WERI-Rb-1 (cell line): ENCODE measurements at regions not wholly inside any gene's neighbourhood (a gene's known extent, or its start where the extent isn't known, plus 50 kb on each side); places are given as distances from the start of the nearest gene placed in this dataset.
A peak's percentile ranks its signal among the peaks of the same experiment; 100 is the strongest.
"Not testable (repeated sequence)": the region's sequence is repeated elsewhere in the genome, so short reads cannot be mapped to it uniquely, and the experiment has no call there.

Source experiments
- DNase-seq: peaks from one replicate; pipeline ENCODE4 v3.0.0-alpha.2; 2020
- H3K27ac ChIP-seq: fragments of 250-450 bp; sonication (Bioruptor Pico); 2 replicates; pipeline ENCODE4 v1.5.1; 2020; ENCODE audit warnings: mild to moderate bottlenecking, moderate library complexity
- H3K27me3 ChIP-seq: fragments of 250-450 bp; sonication (Bioruptor Pico); 2 replicates; pipeline ENCODE4 v1.5.1; 2021; ENCODE audit warnings: mild to moderate bottlenecking, low read depth, moderate library complexity; ENCODE audit not compliant: insufficient read depth, severe bottlenecking
- H3K36me3 ChIP-seq: fragments of 250-450 bp; sonication (Bioruptor Pico); 2 replicates; pipeline ENCODE4 v1.5.1; 2020; ENCODE audit warnings: mild to moderate bottlenecking, moderate library complexity
- H3K4me3 ChIP-seq: 2 replicates; pipeline ENCODE4 v1.5.1; 2011; ENCODE audit warnings: low read depth, mild to moderate bottlenecking, control low read depth, low read length
- H3K9me3 ChIP-seq: fragments of 250-450 bp; sonication (Bioruptor Pico); 2 replicates; pipeline ENCODE4 v1.5.1; 2021; ENCODE audit warnings: mild to moderate bottlenecking, moderate library complexity; ENCODE audit not compliant: severe bottlenecking
- TF ChIP-seq, protein P1 (sequence below): IDR thresholded peaks from 2 replicates; pipeline ENCODE4 v1.5.1; 2011; ENCODE audit warnings: low read depth, mild to moderate bottlenecking, control low read depth, inconsistent platforms, low read length

DNA sequence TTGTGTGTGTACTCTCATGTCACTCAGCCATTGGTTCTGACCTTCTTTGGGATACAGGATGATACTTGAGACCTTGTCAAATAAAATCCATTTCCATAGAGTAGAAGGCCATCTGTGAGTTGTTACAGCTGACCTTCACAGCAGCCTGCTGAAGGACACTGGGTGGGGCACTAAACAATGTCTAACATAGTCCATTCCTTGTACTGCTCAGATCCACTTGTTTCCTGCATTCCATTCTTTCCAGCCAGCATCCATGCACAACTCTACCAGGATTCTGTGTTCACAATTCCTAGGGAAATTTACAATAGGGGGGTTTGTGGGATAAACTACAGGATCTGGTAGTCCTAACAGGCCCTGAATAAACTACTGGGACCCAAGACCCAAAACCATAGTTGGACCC is 286.4 kb downstream of the RASEF start:
- no peak for DNase-seq
- Histone ChIP-seq H3K27ac (no peak overlapping the region), H3K9me3 (no peaks in the 10 kb centered on the region), H3K4me3 (no peak overlapping the region), H3K27me3 (no peaks in the 10 kb centered on the region), H3K36me3 (no peaks in the 10 kb centered on the region)
- TF ChIP-seq, protein P1, sequence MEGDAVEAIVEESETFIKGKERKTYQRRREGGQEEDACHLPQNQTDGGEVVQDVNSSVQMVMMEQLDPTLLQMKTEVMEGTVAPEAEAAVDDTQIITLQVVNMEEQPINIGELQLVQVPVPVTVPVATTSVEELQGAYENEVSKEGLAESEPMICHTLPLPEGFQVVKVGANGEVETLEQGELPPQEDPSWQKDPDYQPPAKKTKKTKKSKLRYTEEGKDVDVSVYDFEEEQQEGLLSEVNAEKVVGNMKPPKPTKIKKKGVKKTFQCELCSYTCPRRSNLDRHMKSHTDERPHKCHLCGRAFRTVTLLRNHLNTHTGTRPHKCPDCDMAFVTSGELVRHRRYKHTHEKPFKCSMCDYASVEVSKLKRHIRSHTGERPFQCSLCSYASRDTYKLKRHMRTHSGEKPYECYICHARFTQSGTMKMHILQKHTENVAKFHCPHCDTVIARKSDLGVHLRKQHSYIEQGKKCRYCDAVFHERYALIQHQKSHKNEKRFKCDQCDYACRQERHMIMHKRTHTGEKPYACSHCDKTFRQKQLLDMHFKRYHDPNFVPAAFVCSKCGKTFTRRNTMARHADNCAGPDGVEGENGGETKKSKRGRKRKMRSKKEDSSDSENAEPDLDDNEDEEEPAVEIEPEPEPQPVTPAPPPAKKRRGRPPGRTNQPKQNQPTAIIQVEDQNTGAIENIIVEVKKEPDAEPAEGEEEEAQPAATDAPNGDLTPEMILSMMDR = no peak

DNA sequence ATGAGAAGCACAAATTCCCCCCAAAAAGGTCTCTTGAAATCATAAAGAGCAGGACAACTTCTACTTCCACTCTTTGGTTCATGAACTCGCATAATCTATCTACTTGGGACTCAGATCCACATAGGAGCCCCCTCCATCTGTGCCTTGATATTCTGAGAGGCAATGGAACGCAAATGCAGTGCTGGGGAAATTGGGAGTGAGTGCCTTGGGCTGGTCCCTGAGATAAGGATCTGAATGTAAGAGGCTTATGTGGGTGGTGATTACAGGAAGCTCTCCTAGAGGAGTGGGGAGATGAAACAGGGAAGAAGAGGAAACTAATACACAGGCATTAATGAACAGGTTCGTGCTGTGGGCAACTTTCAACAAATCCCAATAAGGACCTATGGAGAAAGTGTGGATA is 285.6 kb downstream of the RASEF start:
- Histone ChIP-seq H3K36me3 (no peaks in the 10 kb centered on the region), H3K4me3 (no peak overlapping the region), H3K27ac (no peak overlapping the region), H3K9me3 (no peaks in the 10 kb centered on the region), H3K27me3 (no peaks in the 10 kb centered on the region)
- DNase-seq = peak; percentile 77
- TF ChIP-seq, protein P1 = no peak

DNA sequence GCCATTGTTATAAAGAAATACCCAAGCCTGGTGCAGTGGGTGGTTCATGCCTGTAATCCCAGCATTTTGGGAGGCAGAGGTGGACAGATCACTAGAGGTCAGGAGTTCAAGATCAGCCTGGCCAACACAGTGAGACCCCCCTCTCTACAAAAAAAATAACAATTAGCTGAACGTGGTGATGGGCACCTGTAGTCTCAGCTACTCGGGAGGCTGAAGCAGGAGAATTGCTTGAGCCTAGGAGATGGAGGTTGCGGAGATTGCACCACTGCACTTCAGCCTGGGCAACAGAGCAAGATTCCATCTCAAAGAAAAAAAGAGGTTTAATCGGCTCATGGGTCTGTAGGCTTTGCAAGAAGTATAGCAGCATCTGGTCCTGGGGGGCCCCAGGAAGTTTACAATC is 284.0 kb downstream of the RASEF start:
- not testable (repeated sequence) for H3K36me3 ChIP-seq

DNA sequence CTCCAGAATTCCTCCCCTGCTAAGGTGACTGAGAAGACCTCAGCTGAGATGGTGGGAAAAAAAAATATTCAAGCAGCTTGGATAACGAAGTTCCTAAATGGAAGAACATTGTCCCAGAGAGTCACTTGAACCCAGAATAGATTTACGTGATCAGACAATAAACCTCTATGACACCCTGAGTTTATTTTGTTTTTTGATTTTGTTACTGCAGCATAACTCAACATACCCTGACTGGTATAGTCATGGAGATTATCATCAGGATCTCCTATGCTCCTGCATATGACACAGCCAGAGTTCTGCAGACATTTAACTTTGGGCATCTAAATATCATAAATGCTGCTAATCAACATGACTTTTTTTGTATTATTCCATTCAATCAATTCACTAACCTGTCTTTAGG is 282.9 kb downstream of the RASEF start:
- no peak overlapping the region for H3K4me3 ChIP-seq
- no peaks in the 10 kb centered on the region for H3K36me3 ChIP-seq
- TF ChIP-seq, protein P1 = no peak
- no peak for DNase-seq
- H3K27ac ChIP-seq = no peak overlapping the region
- H3K27me3 ChIP-seq = no peaks in the 10 kb centered on the region
- no peaks in the 10 kb centered on the region for H3K9me3 ChIP-seq

More for the DNA sequence above, 284.0 kb downstream of the RASEF start:
- H3K27ac ChIP-seq, H3K27me3 ChIP-seq, H3K4me3 ChIP-seq, H3K9me3 ChIP-seq, DNase-seq: not testable (repeated sequence)

DNA sequence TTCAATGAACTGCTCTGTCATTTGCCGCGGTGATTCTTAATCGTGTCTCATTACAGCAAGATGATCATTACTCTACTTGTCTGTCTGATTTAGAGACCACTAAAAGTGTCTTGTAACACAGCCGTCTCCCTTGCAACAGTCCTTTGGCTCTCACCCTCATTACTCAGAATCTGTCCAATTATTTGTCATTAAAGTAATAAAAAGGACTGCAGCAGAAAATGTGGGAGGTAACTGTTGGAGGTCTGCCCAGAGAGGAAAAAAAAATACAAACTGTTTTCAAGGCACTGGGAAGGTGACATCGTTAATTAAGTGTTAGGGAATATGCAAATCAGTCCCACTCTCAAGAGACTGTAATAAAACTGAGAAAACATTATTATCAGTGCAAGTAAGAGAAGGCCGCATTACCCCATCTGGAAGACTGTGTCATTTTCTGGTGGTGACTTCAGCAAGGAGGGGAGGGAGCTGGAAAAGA is 281.0 kb downstream of the RASEF start:
- Histone ChIP-seq H3K4me3 (no peak overlapping the region), H3K9me3 (no peaks in the 10 kb centered on the region), H3K36me3 (no peaks in the 10 kb centered on the region), H3K27ac (no peak overlapping the region), H3K27me3 (no peaks in the 10 kb centered on the region)
- DNase-seq = no peak
- TF ChIP-seq, protein P1 = no peak

DNA sequence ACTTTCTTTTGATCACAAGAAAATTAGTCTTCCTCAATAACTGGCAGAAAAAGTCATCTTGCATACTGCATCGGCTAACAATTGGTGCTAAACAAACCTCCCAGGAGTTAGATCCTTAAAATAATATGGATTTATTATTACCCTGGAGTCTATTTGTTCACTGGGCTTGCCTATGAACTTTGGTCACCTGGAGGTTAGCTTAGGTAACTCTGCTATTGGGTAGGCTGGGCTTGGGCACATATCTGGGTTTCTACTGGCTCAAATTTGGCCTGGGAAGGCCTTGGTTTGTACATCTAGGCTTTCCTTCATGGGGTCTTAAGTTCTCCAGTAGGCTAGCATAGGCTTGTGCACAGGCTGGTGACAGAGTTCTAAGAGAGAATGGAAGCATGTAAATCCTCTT is 279.9 kb downstream of the RASEF start:
- no peak overlapping the region for H3K4me3 ChIP-seq
- H3K27ac ChIP-seq = no peak overlapping the region
- H3K27me3 ChIP-seq = no peaks in the 10 kb centered on the region
- no peak for DNase-seq
- H3K36me3 ChIP-seq = no peaks in the 10 kb centered on the region
- TF ChIP-seq, protein P1 = no peak
- no peaks in the 10 kb centered on the region for H3K9me3 ChIP-seq
